Activated T-helper 17 cell treated with anti-CD3 and anti-CD28 coated beads, Interleukin-2, amount 50 U/mL, for 72 hours (primary cell): ENCODE measurements at regions not wholly inside any gene's neighbourhood (a gene's known extent, or its start where the extent isn't known, plus 50 kb on each side); places are given as distances from the start of the nearest gene placed in this dataset.

ENCODE experiments used
- ATAC-seq: fragments of 150-1000 bp; cut with Tn5 transposase; replicated peaks from 2 replicates; pipeline ENCODE4 v1.10.0; 2021; ENCODE audit warnings: mild to moderate bottlenecking, moderate library complexity
- H3K27ac Mint-ChIP-seq: one replicate; pipeline ENCODE4 v1.8.0; 2022; ENCODE audit warnings: mixed read lengths
- H3K27me3 Mint-ChIP-seq: one replicate; pipeline ENCODE4 v1.8.0; 2022; ENCODE audit warnings: mixed read lengths
- H3K36me3 Mint-ChIP-seq: one replicate; pipeline ENCODE4 v1.8.0; 2022; ENCODE audit warnings: low read depth, mild to moderate bottlenecking, mixed read lengths
- H3K4me1 Mint-ChIP-seq: one replicate; pipeline ENCODE4 v1.8.0; 2022; ENCODE audit warnings: mixed read lengths
- H3K4me3 Mint-ChIP-seq: one replicate; pipeline ENCODE4 v1.8.0; 2022; ENCODE audit warnings: mild to moderate bottlenecking, mixed read lengths
- H3K9me3 Mint-ChIP-seq: one replicate; pipeline ENCODE4 v1.8.0; 2022; ENCODE audit warnings: mixed read lengths

DNA sequence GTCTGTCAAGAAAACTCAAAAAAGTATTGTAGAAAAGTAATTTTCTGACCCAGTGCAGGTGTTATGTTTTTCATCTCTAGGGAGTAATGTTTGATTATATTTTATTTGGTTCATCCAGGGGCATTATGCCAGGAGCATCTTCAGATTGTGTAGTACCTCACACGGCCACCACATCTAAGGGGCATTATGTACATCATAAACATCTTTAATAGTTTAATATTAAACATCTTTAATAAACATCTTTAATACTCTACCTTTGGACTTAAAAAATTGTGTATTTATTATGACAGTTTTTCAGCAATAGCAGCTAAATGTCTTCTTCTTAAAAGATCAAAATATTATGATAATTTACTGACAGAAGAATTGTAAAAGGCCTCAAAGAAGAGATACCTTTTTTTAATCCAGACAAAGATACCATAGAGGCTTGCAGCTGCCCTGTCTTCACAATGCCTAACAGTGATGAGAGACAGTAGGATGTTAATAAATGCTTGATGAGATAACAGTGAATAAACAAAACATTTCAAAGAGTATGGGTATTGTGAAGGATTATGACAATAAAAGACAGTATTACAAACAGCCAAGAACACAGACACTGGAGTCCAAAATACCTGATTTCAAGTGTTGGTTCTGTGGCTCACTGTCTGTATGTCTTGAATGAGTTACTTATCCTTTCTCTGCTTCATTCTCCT is 240.9 kb upstream of the ADGRL2 start:
- Mint-ChIP-seq H3K4me3 (no peak overlapping the region), H3K27me3 (no peaks in the 10 kb centered on the region)
- ATAC-seq, result no peak

GRCh38 chr1:81558291-81559076 is 242.2 kb upstream of the ADGRL2 start:
- H3K36me3 Mint-ChIP-seq, result no peaks in the 10 kb centered on the region
- H3K4me3 Mint-ChIP-seq, result no peak overlapping the region
- no peak for ATAC-seq
- no peak overlapping the region for H3K27ac Mint-ChIP-seq
- no peaks in the 10 kb centered on the region for H3K9me3 Mint-ChIP-seq
- no peaks in the 10 kb centered on the region for H3K27me3 Mint-ChIP-seq
- no peaks in the 10 kb centered on the region for H3K4me1 Mint-ChIP-seq

More for the DNA sequence above, 240.9 kb upstream of the ADGRL2 start:
- Mint-ChIP-seq H3K9me3 (peaks cover 5% of the 10 kb centered on the region), H3K36me3 (no peaks in the 10 kb centered on the region), H3K27ac (no peak overlapping the region), H3K4me1 (no peaks in the 10 kb centered on the region)

DNA sequence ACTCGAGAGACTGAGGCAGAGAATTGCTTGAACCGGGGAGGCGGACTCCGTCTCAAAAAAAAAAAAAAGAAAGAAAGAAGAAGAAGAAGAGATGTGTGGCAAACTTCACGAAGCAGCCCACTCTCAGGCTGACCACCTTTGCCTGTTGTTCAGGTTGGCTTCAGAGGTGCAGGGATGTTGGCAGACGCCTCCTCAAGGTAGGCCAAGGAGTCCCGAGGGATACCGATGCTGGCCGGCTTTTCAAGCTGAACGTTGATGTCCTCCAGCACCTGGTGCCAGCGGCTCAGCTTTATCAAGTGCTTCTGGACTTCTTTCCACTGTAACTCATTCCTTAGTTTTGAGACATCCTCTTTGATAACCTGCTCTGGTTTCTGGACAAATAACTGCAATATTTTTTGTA is 243.8 kb upstream of the ADGRL2 start:
- no peak for ATAC-seq
- H3K27me3 Mint-ChIP-seq, result no peaks in the 10 kb centered on the region
- H3K4me1 Mint-ChIP-seq, result no peaks in the 10 kb centered on the region
- H3K4me3 Mint-ChIP-seq, result no peak overlapping the region
- no peaks in the 10 kb centered on the region for H3K9me3 Mint-ChIP-seq
- H3K27ac Mint-ChIP-seq, result no peak overlapping the region
- H3K36me3 Mint-ChIP-seq, result no peaks in the 10 kb centered on the region

- H3K27ac Mint-ChIP-seq, result no peak overlapping the region
- no peak overlapping the region for H3K4me3 Mint-ChIP-seq
- no peaks in the 10 kb centered on the region for H3K36me3 Mint-ChIP-seq
- ATAC-seq, result no peak
- H3K9me3 Mint-ChIP-seq, result no peaks in the 10 kb centered on the region
- H3K27me3 Mint-ChIP-seq, result no peaks in the 10 kb centered on the region
- no peaks in the 10 kb centered on the region for H3K4me1 Mint-ChIP-seq
Measured at GRCh38 chr1:81554534-81554933, 246.2 kb upstream of the ADGRL2 start.

DNA sequence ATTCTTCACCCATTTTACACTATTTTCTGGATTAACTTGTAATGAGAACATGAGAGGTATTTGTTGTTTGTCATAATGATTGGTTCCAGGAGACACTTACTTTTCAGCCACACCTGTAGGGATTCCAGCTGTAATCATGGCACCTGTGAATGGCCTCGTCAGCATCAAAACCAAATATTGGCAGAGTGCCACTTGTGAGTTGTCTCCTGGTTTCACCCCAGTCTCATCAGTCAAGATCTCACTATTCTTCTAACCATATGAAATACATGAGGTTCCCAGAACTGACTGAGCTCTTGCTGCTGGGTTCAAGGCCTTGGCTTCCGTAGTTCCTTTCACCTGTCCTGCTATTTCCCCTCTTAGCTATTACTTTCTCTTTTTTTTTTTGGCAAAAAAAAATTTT is 246.6 kb upstream of the ADGRL2 start:
- H3K4me3 Mint-ChIP-seq, result no peak overlapping the region
- no peak for ATAC-seq
- no peaks in the 10 kb centered on the region for H3K36me3 Mint-ChIP-seq
- no peaks in the 10 kb centered on the region for H3K4me1 Mint-ChIP-seq
- H3K27me3 Mint-ChIP-seq, result no peaks in the 10 kb centered on the region
- H3K9me3 Mint-ChIP-seq, result no peaks in the 10 kb centered on the region
- no peak overlapping the region for H3K27ac Mint-ChIP-seq

GRCh38 chr1:81553503-81553902 is 247.2 kb upstream of the ADGRL2 start:
- Mint-ChIP-seq H3K4me1 (no peaks in the 10 kb centered on the region), H3K4me3 (no peak overlapping the region), H3K27ac (no peak overlapping the region), H3K36me3 (no peaks in the 10 kb centered on the region), H3K27me3 (no peaks in the 10 kb centered on the region), H3K9me3 (no peaks in the 10 kb centered on the region)
- no peak for ATAC-seq

DNA sequence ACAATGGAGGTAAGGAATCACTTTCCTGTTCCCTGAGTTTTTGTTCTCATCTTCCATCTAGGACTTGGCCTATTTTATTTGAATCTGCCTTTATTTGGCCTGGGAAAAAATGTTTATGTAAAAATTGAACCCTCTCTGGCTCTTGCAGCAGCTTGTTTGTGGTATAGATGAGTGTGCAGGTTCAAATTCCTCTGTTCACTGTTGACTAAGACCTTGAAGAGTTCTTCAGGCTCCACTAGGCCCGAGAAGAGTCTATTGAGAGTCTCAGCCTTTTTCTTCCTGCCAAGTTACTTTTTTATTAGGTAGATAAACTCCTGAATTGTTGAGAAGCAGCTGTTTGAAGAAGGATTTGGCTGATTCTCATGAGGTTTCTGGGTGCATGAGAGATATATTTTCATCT is 248.8 kb upstream of the ADGRL2 start:
- H3K9me3 Mint-ChIP-seq, result no peaks in the 10 kb centered on the region
- ATAC-seq, result no peak
- no peaks in the 10 kb centered on the region for H3K36me3 Mint-ChIP-seq
- H3K4me3 Mint-ChIP-seq, result no peak overlapping the region
- H3K27me3 Mint-ChIP-seq, result no peaks in the 10 kb centered on the region
- H3K4me1 Mint-ChIP-seq, result no peaks in the 10 kb centered on the region
- no peak overlapping the region for H3K27ac Mint-ChIP-seq

DNA sequence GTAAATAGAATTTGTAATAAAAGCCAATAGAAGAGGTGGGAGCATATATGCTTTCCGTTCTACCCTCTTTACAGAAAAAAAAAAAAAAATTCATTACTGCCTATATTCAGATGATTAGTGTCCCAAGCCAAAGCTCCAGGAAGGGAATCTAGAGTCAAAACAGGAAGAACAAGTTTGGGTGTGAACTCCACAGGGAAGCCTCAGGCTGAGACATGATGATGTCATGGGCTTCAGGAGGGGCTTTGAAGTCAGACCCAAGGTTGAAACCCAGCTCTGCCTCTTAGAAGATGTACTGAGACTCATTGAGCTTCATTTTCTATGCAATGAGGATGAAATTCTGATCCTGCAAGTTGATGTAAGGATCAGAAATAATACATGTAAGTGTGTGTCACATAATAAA is 250.0 kb upstream of the ADGRL2 start:
- H3K36me3 Mint-ChIP-seq, result no peaks in the 10 kb centered on the region
- no peak overlapping the region for H3K4me3 Mint-ChIP-seq
- no peak overlapping the region for H3K27ac Mint-ChIP-seq
- H3K27me3 Mint-ChIP-seq, result no peaks in the 10 kb centered on the region
- no peaks in the 10 kb centered on the region for H3K4me1 Mint-ChIP-seq
- no peak for ATAC-seq
- no peaks in the 10 kb centered on the region for H3K9me3 Mint-ChIP-seq

GRCh38 chr1:81549588-81550127 is 251.1 kb upstream of the ADGRL2 start:
- Mint-ChIP-seq H3K27me3 (no peaks in the 10 kb centered on the region), H3K27ac (no peak overlapping the region), H3K4me1 (no peaks in the 10 kb centered on the region), H3K9me3 (no peaks in the 10 kb centered on the region), H3K36me3 (no peaks in the 10 kb centered on the region), H3K4me3 (no peak overlapping the region)
- no peak for ATAC-seq

- Mint-ChIP-seq H3K9me3 (no peaks in the 10 kb centered on the region), H3K27me3 (no peaks in the 10 kb centered on the region), H3K4me1 (no peaks in the 10 kb centered on the region), H3K36me3 (no peaks in the 10 kb centered on the region), H3K4me3 (no peak overlapping the region), H3K27ac (no peak overlapping the region)
- ATAC-seq, result no peak
Measured at GRCh38 chr1:81548918-81549587, 251.7 kb upstream of the ADGRL2 start.

GRCh38 chr1:81547912-81548303 is 252.8 kb upstream of the ADGRL2 start:
- H3K4me3 Mint-ChIP-seq, result no peak overlapping the region
- no peaks in the 10 kb centered on the region for H3K4me1 Mint-ChIP-seq
- H3K9me3 Mint-ChIP-seq, result no peaks in the 10 kb centered on the region
- no peaks in the 10 kb centered on the region for H3K27me3 Mint-ChIP-seq
- no peak overlapping the region for H3K27ac Mint-ChIP-seq
- peak; percentile 52 for ATAC-seq
- no peaks in the 10 kb centered on the region for H3K36me3 Mint-ChIP-seq

DNA sequence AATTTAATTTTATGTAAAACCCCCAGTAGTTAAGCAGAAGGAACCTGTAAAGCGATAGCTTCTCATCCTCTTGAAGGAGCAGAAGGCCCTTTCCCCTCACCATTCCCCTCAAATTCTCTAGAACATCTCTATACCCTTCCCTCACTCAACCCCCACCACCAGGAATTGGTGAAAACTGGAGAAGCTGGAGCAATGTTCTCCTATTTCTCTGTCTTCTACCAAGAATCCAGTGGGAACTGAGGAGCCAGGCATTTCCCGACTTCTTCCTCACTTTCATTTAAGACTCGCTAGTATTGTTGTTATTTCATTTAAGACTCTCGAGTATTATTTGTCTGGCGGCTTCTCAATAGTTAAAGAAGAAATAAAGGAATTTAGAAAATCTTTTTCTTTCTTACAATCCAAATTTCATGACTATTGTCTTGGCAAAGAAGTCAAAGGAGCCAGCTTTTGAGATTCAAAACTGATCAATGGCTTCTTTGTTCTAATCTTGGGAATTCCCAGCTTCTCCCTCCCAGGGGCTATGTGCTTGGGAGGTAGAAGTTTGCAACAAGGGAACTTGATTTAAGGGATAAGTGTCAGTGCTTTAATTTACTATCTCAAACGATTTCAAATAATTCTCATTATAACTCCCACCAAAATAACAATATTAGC is 253.3 kb upstream of the ADGRL2 start:
- Mint-ChIP-seq H3K27me3 (no peaks in the 10 kb centered on the region), H3K27ac (no peak overlapping the region), H3K4me3 (no peak overlapping the region), H3K36me3 (no peaks in the 10 kb centered on the region), H3K9me3 (no peaks in the 10 kb centered on the region), H3K4me1 (no peaks in the 10 kb centered on the region)
- ATAC-seq, result no peak

DNA sequence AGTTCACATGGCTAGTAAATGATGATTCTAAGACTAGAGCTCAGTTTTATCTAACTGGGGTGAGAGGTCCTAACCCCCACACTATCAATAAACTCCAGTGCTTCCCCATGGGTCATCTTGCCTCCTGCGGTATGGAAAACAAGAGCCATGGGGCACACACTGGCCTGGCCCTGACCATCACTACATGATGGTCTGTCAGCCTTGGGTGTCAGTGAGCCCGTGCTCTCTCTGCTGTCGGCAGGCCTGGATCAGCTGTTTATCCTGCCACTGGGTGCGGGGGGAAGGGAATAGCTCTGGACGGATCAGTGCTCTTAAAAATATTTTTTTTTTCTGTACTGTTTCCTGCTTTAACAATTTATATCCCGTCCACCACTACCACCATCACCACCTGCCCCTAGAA is 255.0 kb upstream of the ADGRL2 start:
- no peaks in the 10 kb centered on the region for H3K9me3 Mint-ChIP-seq
- H3K4me3 Mint-ChIP-seq, result no peak overlapping the region
- H3K27ac Mint-ChIP-seq, result no peak overlapping the region
- H3K36me3 Mint-ChIP-seq, result no peaks in the 10 kb centered on the region
- no peak for ATAC-seq
- no peaks in the 10 kb centered on the region for H3K4me1 Mint-ChIP-seq
- no peaks in the 10 kb centered on the region for H3K27me3 Mint-ChIP-seq

DNA sequence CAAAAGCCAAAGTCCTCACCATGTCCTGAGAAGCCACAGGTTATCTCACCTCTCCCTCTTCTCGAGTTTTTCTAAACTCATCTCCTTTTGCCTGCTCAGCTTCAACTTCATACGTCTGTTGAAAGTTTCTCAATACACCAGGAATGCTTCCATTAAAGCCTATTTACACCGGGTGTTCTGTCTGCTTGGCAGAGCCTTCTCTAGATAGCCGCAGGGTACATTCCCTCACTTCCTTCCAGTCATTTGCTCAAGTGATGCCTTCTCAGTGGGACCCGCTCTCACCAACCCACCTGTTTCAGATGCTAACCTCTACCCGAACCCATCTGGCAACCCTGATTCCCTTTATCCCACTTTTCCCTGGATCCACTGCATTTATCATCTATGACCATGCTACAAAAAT is 257.0 kb upstream of the ADGRL2 start:
- H3K4me3 Mint-ChIP-seq, result no peak overlapping the region
- no peak overlapping the region for H3K27ac Mint-ChIP-seq
- H3K4me1 Mint-ChIP-seq, result no peaks in the 10 kb centered on the region
- H3K36me3 Mint-ChIP-seq, result no peaks in the 10 kb centered on the region
- ATAC-seq, result no peak
- H3K27me3 Mint-ChIP-seq, result no peaks in the 10 kb centered on the region
- H3K9me3 Mint-ChIP-seq, result no peaks in the 10 kb centered on the region
